T-helper 1 cell treated with Interleukin-12 subunit alpha and Interleukin-12 subunit beta and Interleukin-4 antibody, amounts not matched to agents 30 μg/mL and 1 μg/mL, for 36 hours (primary cell): ENCODE measurements at regions not wholly inside any gene's neighbourhood (a gene's known extent, or its start where the extent isn't known, plus 50 kb on each side); places are given as distances from the start of the nearest gene placed in this dataset.

Experiments
- H3K27ac Mint-ChIP-seq: one replicate; pipeline ENCODE4 v1.8.0; 2021; ENCODE audit warnings: mild to moderate bottlenecking, mixed read lengths
- H3K27me3 Mint-ChIP-seq: one replicate; pipeline ENCODE4 v1.8.0; 2021; ENCODE audit warnings: low read depth, mixed read lengths
- H3K36me3 Mint-ChIP-seq: one replicate; pipeline ENCODE4 v1.8.0; 2021; ENCODE audit warnings: low read depth, mixed read lengths
- H3K4me1 Mint-ChIP-seq: one replicate; pipeline ENCODE4 v1.8.0; 2021; ENCODE audit warnings: low read depth, mixed read lengths
- H3K4me3 Mint-ChIP-seq: one replicate; pipeline ENCODE4 v1.8.0; 2021; ENCODE audit warnings: mild to moderate bottlenecking, moderate library complexity, mixed read lengths
- H3K9me3 Mint-ChIP-seq: one replicate; pipeline ENCODE4 v1.8.0; 2021; ENCODE audit warnings: mixed read lengths

DNA sequence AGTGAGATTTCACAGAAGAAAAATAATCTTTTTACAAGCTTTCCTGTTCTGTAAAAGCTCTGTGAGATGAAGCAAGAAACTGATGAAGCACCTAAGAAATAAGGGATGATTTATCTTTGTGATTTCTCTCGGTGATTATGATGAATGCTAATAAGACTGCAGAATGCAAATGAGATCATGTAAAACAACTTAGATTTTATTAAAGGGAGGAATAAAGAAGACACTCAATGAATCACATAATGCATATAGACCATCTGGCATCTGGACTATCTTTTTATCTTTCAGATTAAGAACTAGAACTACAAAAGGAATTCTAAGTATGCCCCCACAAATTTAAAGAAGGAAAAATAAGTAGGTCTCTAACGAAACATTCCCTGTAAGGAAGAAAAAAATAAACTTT lies 361.5 kb upstream of the OPRM1 start:
- H3K27me3 Mint-ChIP-seq = no peaks in the 10 kb centered on the region
- H3K9me3 Mint-ChIP-seq = no peaks in the 10 kb centered on the region

DNA sequence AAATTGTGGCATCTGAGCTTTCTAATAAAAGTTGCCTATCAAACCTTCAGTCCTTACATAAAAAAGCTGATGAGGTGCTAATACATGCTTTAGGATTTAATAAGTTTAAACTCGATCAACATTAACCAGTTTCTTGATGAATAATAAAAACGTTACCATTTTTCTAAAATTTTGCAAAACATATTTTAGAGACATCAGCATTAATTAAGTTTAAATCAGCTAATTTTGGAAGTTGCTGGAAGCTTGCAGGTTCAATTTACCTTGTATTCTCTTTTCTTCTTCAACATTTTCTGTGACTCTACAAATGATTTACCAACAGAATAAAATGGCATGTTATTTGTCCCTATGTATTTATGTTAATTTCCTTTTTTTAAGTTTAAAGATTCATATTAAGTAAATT lies 365.3 kb upstream of the OPRM1 start:
- H3K4me1 Mint-ChIP-seq = no peaks in the 10 kb centered on the region
- no peaks in the 10 kb centered on the region for H3K27me3 Mint-ChIP-seq
- H3K9me3 Mint-ChIP-seq = no peaks in the 10 kb centered on the region
- no peak overlapping the region for H3K4me3 Mint-ChIP-seq
- no peaks in the 10 kb centered on the region for H3K36me3 Mint-ChIP-seq
- H3K27ac Mint-ChIP-seq = no peak overlapping the region

More for the DNA sequence above, 361.5 kb upstream of the OPRM1 start:
- H3K36me3 Mint-ChIP-seq = no peaks in the 10 kb centered on the region
- no peaks in the 10 kb centered on the region for H3K4me1 Mint-ChIP-seq
- no peak overlapping the region for H3K4me3 Mint-ChIP-seq
- H3K27ac Mint-ChIP-seq = no peak overlapping the region

DNA sequence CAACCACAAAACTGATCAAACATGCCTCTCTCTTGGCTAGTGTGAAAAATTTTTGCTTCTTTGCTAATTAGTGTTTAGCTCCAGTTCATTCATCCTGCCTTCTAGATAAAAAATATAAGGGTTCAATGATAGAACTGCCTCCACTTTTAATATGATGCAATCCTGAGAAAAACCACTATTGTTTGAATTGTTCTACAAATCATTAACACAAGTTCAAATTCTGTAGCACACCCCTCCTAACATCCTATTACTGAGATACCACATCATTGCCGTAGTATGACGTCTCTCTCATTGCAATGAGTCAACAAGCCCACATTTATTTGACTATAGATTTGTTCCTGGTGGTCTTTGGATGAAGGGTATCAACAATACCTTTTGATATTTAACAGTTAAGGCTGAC lies 365.8 kb upstream of the OPRM1 start:
- Mint-ChIP-seq H3K27ac (no peak overlapping the region), H3K27me3 (no peaks in the 10 kb centered on the region), H3K4me3 (no peak overlapping the region), H3K4me1 (no peaks in the 10 kb centered on the region), H3K36me3 (no peaks in the 10 kb centered on the region), H3K9me3 (no peaks in the 10 kb centered on the region)

DNA sequence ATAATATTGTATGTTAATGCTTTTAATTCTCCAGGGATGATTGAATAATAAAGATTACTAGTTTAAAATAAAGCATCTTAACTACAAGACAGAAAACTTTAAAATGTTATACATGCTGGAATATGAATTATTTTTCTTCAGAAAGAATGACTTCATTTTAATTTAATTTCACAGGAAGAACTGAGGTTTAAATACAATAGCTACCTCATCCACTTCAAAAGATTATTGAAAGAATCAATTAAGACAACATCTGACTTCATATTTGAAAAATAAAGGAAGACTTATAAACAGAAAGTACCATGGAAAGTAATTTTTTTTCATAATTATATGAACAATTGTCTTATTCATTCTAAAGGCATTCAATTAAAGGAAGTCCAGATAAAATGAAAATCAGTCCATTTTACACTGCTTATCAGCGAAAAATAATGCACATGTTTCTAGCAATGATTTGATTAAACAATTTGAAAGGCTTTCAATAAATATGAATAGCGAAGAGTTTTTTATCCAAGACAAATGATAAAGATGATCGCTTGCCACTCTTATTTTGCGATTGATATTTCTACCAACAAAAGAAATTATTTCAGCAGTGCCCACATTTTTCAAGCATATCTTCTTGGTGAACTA lies 368.5 kb upstream of the OPRM1 start:
- no peaks in the 10 kb centered on the region for H3K27me3 Mint-ChIP-seq
- H3K36me3 Mint-ChIP-seq = no peaks in the 10 kb centered on the region
- H3K4me1 Mint-ChIP-seq = no peaks in the 10 kb centered on the region
- H3K4me3 Mint-ChIP-seq = no peak overlapping the region
- H3K27ac Mint-ChIP-seq = no peak overlapping the region
- H3K9me3 Mint-ChIP-seq = no peaks in the 10 kb centered on the region

DNA sequence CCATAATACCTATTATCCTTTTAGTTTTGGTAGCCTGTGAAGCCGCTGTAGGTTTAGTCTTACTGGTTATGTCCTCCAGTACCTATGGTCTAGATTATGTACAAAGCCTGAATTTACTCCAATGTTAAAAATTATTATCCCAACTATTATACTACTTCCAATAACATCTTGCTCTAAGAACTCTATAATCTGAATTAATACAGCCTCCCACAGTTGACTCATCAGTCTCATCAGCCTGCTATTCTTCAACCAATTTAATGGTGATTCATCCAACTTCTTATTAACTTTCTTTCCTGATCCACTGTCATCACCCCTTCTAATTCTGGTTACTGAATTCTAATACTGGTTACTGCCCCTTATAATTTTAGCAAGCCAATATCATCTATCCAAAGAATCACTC lies 370.3 kb upstream of the OPRM1 start:
- no peak overlapping the region for H3K4me3 Mint-ChIP-seq
- no peaks in the 10 kb centered on the region for H3K4me1 Mint-ChIP-seq
- H3K27me3 Mint-ChIP-seq = no peaks in the 10 kb centered on the region
- H3K9me3 Mint-ChIP-seq = no peaks in the 10 kb centered on the region
- H3K36me3 Mint-ChIP-seq = no peaks in the 10 kb centered on the region
- no peak overlapping the region for H3K27ac Mint-ChIP-seq

DNA sequence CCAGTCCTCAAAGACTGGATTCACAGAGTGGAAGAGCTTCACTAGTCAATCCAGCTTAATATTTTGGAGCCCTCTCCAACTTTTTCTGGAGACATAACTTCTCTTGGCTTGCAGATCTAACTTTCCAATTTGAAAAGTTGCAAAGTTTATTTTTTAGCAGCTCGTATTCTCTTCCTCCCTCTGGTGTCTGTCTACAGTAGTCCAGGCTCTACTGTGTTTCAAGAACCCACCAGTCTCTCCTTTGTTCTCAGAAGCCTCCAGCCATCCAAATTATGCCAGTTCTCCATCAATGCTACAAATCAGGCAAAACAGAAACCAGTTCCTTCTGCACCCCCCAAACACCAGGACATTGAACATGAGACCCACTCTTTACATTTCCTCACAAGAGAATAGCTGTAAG lies 376.1 kb upstream of the OPRM1 start:
- Mint-ChIP-seq H3K27me3 (no peaks in the 10 kb centered on the region), H3K36me3 (no peaks in the 10 kb centered on the region), H3K4me3 (no peak overlapping the region)

DNA sequence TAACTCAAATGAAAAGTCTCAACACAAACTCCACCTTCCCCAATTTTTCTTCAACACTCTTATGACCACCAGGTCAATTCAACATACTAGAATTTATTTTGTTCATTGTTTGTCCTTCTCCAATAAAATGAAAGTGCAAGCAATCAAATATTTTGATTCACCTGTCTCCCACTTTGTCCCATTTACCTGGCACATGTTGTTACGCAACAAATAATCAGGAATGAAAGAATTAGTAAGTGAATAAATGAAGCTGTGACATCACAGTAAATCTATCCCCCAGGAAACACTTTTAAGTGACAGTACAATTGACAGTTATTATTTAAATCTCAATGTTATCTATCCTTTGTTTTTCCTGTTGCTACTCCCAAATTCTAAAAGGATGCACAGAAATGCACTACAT lies 393.7 kb upstream of the OPRM1 start:
- Mint-ChIP-seq H3K4me1 (no peaks in the 10 kb centered on the region), H3K4me3 (no peak overlapping the region), H3K27ac (no peak overlapping the region), H3K27me3 (no peaks in the 10 kb centered on the region), H3K9me3 (no peaks in the 10 kb centered on the region), H3K36me3 (no peaks in the 10 kb centered on the region)

More for the DNA sequence above, 376.1 kb upstream of the OPRM1 start:
- Mint-ChIP-seq H3K27ac (no peak overlapping the region), H3K4me1 (no peaks in the 10 kb centered on the region), H3K9me3 (no peaks in the 10 kb centered on the region)

DNA sequence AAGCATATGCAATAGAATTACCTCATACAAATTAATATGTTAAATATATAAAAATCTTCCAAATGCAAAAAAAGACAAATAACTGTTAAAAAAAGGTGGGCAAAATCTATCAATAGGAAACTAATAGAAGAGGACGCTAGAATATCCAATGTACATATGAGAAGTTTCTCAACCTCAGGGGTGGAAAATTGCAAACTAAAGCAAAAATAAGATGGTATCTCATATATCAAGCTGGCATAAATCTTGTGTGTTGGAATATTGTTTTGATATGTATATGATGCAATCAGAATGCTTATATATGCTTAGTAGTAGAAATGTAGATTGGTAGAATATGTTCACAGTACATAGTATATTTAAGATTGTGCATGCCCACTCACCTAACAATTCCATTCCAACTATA lies 395.0 kb upstream of the OPRM1 start:
- H3K36me3 Mint-ChIP-seq = no peaks in the 10 kb centered on the region

DNA sequence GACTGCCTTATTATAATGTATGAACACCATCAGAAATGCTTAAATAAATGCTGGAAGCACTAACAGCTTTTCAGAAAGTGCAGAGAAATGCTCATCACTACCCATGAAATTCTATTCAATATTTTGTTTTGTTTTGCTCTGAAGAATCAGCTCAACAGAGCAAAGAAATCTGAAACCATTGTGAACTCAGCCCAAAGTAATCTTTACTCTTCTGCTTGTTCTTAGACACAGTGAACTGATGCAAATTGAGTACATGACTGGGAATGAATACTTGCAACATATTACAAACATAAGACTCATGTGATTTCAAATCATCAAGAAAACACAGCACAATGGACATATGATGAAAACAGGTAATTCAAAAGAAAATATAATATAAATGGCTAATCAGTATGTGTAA lies 404.6 kb upstream of the OPRM1 start:
- no peaks in the 10 kb centered on the region for H3K4me1 Mint-ChIP-seq
- no peaks in the 10 kb centered on the region for H3K9me3 Mint-ChIP-seq
- no peaks in the 10 kb centered on the region for H3K36me3 Mint-ChIP-seq
- H3K27ac Mint-ChIP-seq = no peak overlapping the region
- no peaks in the 10 kb centered on the region for H3K27me3 Mint-ChIP-seq
- no peak overlapping the region for H3K4me3 Mint-ChIP-seq

More for the DNA sequence above, 395.0 kb upstream of the OPRM1 start:
- H3K9me3 Mint-ChIP-seq = no peaks in the 10 kb centered on the region
- no peaks in the 10 kb centered on the region for H3K27me3 Mint-ChIP-seq
- no peak overlapping the region for H3K4me3 Mint-ChIP-seq
- H3K27ac Mint-ChIP-seq = no peak overlapping the region
- no peaks in the 10 kb centered on the region for H3K4me1 Mint-ChIP-seq

DNA sequence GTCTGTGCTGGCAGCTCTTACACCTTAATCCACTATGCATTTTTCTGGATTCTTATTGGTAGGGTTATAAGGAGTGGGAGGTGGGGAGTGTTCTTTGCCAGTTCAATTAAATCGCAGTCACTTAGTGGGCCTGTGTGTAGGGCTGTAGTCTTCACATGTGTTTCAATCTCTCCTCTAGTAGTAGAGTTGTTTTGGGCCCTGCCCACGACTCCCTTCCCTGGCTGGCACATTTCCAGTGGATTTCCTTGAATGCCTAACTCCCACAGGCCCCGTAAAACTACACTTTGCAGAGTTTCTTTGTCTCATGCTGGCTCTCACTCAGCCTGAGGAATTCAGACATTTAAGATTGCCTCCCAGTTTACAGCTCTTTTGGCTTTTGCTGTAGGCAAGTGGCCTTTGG lies 414.0 kb upstream of the OPRM1 start:
- Mint-ChIP-seq H3K9me3 (no peaks in the 10 kb centered on the region), H3K4me1 (no peaks in the 10 kb centered on the region), H3K27ac (no peak overlapping the region), H3K27me3 (no peaks in the 10 kb centered on the region), H3K36me3 (no peaks in the 10 kb centered on the region), H3K4me3 (no peak overlapping the region)

DNA sequence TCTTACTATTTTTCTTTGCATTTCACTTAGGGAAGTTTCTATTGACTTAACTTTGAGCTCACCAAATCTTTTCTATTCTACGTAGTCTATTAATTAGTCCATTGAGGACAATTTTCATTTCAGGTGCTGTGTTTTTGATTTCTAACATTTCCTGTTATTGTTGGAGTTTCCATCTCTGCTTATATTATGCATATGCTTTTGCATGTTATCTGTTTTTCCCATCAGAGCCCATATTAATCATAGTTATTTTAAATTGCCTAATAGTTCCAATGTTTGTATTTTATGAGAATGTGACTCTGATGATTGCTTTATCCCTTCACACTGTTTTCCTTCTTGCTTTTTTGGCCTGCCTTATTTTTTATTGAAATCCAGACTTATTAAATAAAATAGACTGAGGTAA lies 414.5 kb upstream of the OPRM1 start:
- Mint-ChIP-seq H3K4me3 (no peak overlapping the region), H3K9me3 (no peaks in the 10 kb centered on the region)

DNA sequence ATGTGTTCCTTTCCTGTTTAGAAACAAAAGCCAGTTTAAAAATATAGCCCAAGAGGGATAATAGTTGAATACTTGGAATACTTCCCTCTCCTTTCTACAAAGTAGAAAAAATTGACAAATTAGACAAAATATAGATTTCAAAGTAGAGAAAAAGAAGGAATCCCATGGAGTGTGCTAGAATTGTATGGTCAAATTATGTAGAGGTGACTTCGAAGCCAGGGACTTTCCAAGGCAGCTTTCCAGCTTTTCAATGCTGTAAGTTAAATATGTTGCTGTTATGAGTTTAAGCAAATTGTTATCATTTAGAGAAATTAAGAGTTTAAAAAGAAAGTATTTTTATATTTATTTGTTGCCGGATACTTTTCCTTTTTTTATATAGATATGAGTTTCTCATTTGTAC lies 415.5 kb upstream of the OPRM1 start:
- no peaks in the 10 kb centered on the region for H3K4me1 Mint-ChIP-seq
- no peak overlapping the region for H3K27ac Mint-ChIP-seq
- H3K4me3 Mint-ChIP-seq = no peak overlapping the region
- H3K27me3 Mint-ChIP-seq = no peaks in the 10 kb centered on the region
- no peaks in the 10 kb centered on the region for H3K9me3 Mint-ChIP-seq
- no peaks in the 10 kb centered on the region for H3K36me3 Mint-ChIP-seq

More for the DNA sequence above, 414.5 kb upstream of the OPRM1 start:
- Mint-ChIP-seq H3K4me1 (no peaks in the 10 kb centered on the region), H3K27ac (no peak overlapping the region), H3K27me3 (no peaks in the 10 kb centered on the region), H3K36me3 (no peaks in the 10 kb centered on the region)

DNA sequence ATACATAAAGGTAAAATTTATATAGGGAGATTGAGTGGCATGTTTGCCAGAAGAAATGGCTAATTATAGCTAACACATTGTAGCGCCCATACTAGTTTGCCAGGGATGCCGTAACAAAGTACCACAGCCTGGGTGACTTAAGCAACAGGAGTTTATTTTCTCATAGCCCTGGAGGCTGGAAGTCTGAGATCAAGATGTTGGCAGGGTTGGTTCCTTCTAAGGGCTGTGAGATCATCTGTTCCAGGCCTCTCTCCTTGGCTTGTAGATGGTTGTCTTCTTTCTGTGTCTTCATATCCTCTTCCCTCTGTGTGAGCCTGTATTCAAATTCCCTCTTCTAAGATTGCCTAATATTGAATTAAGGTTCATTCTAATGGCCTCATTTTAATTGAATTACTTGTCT lies 417.5 kb upstream of the OPRM1 start:
- Mint-ChIP-seq H3K36me3 (no peaks in the 10 kb centered on the region), H3K27ac (no peak overlapping the region), H3K27me3 (no peaks in the 10 kb centered on the region), H3K4me3 (no peak overlapping the region), H3K4me1 (no peaks in the 10 kb centered on the region), H3K9me3 (no peaks in the 10 kb centered on the region)

DNA sequence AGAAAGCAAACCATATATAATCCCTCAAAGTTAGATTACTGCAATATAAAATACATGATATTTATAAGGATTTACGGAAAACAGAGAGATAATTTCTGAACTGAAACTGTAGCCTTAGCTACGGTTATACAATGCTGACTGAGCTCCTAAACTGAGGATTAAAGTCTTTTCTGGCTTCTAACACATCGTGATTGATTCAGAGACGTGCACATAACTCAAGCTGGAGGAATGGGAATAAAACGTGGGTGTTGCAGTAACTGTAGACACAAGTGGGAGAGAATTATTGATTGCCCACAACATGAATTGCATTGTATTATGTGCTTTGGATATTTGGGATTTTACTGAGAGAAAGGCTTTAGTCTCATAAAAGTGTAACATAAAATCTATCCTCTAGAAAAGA lies 418.0 kb upstream of the OPRM1 start:
- H3K4me3 Mint-ChIP-seq = no peak overlapping the region
- H3K27ac Mint-ChIP-seq = no peak overlapping the region
- H3K4me1 Mint-ChIP-seq = no peaks in the 10 kb centered on the region
- no peaks in the 10 kb centered on the region for H3K36me3 Mint-ChIP-seq
- no peaks in the 10 kb centered on the region for H3K9me3 Mint-ChIP-seq
- no peaks in the 10 kb centered on the region for H3K27me3 Mint-ChIP-seq

DNA sequence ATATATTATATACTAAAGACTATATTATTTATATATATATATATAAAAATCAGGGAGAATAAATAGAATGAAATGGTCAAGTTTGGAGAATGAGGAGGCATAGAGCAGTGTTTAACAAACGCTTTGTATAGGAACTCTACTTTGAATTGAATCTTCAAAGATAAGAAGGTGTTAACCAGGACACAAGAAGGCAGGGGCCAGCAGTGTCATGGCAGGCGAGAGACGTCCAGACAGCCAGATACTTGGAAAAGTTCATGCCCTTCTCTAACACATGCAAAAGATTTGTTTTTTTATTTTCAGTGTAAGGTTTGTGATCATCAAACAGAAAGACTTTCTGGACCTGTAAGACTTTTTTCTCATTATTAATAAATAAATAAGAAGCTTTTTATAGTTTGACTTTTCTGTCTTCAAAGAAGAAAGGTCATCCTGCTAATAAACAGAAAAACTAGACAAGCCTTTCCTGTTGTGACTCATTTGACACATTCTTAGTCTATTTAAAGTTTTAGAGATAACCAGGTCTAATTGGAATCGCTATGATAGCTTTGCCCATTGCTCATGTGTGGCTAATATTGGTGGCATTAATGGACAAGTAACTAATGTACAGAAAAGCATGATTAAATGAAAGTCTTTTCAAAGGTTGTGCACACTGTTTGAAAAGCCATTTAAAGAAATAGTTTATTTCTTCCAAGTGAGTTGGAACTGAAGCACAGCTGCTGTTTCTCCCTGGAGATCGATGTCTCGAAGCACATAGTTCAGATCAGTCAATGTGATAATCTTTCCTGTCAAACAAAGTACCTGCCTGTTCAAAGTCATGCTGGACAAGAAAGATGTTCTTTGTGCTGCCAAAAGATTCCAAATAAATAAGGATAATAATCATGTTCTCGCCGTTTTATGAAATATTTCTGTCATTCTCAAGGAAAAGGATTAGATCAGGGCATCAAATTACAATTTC lies 420.4 kb upstream of the OPRM1 start:
- Mint-ChIP-seq H3K4me1 (no peaks in the 10 kb centered on the region), H3K36me3 (no peaks in the 10 kb centered on the region), H3K4me3 (no peak overlapping the region), H3K9me3 (no peaks in the 10 kb centered on the region), H3K27me3 (no peaks in the 10 kb centered on the region), H3K27ac (no peak overlapping the region)
